Tibial nerve (tissue), 4 donors: ENCODE measurements at regions not wholly inside any gene's neighbourhood (a gene's known extent, or its start where the extent isn't known, plus 50 kb on each side); places are given as distances from the start of the nearest gene placed in this dataset.

Experiments
- DNase-seq, 2 donors: peaks; one replicate each; pipeline ENCODE4 v3.0.0-alpha.2; 2019; ENCODE audit warnings: low spot score in 2 of 2
- H3K27ac ChIP-seq, 4 donors: fragments of 200-600 bp; sonication (generic) in 3 of 4; one replicate each; pipeline ENCODE4 v1.5.1; 2017 to 2019; ENCODE audit warnings: mild to moderate bottlenecking in 1 of 4
- H3K27me3 ChIP-seq, 2 donors: fragments of 200-600 bp; sonication (generic) in 1 of 2; one replicate each; pipeline versions ENCODE4 v1.5.1 to v1.6.0; 2017 to 2019
- H3K36me3 ChIP-seq, 3 donors: fragments of 200-600 bp; sonication (generic); one replicate each; pipeline ENCODE4 v1.5.1; 2018 to 2019
- H3K4me1 ChIP-seq, 4 donors: fragments of 200-600 bp; sonication (generic) in 3 of 4; one replicate each; pipeline ENCODE4 v1.5.1; 2017 to 2019
- H3K4me3 ChIP-seq, 4 donors: fragments of 200-600 bp; sonication (generic) in 3 of 4; one replicate each; pipeline ENCODE4 v1.5.1; 2017 to 2019; ENCODE audit warnings: mild to moderate bottlenecking in 1 of 4, moderate library complexity in 1 of 4
- H3K9me3 ChIP-seq, 4 donors: fragments of 200-600 bp; sonication (generic) in 3 of 4; one replicate each; pipeline ENCODE4 v1.5.1; 2017 to 2019
- CTCF ChIP-seq, 5 experiments: fragments of 200-600 bp in 3 of 5; fragments of 450-650 bp in 2 of 5; sonication (generic) in 3 of 5; IDR thresholded peaks; one replicate each; pipeline ENCODE4 v1.5.1; 2016 to 2019; ENCODE audit warnings: antibody characterized with exemption in 5 of 5, mild to moderate bottlenecking in 3 of 5, moderate library complexity in 2 of 5
- EP300 ChIP-seq, 2 donors: sonication (generic); formaldehyde crosslinking; IDR thresholded peaks; one replicate each; pipeline ENCODE4 v1.6.1; 2017; ENCODE audit warnings: antibody characterized with exemption in 2 of 2, mild to moderate bottlenecking in 1 of 2
- POLR2A ChIP-seq, 2 donors: fragments of 450-650 bp; IDR thresholded peaks; one replicate each; pipeline ENCODE4 v1.6.1; 2017; ENCODE audit warnings: antibody characterized with exemption in 2 of 2, mild to moderate bottlenecking in 2 of 2, moderate library complexity in 2 of 2
- WGBS, 2 donors: methylation state at CpG; one replicate each; pipeline ENCODE4 v1.1.5; 2018; 5-methylcytosine and 5-hydroxymethylcytosine counted together

- no peak overlapping the region for H3K27ac ChIP-seq
- H3K4me1 ChIP-seq, result no peaks in the 10 kb centered on the region
- H3K27me3 ChIP-seq, result no peaks in the 10 kb centered on the region
- 91 to 92% methylated on average over 7 of the region's 7 CpGs for WGBS, 2 donors
- H3K9me3 ChIP-seq, result no peaks in the 10 kb centered on the region
- H3K36me3 ChIP-seq, result no peaks in the 10 kb centered on the region
- DNase-seq, result no peak
- no peak overlapping the region for H3K4me3 ChIP-seq
- TF ChIP-seq EP300 (IDR thresholded peaks at IDR 0.05) (no peak), CTCF (IDR thresholded peaks at IDR 0.05) (no peak), POLR2A (IDR thresholded peaks at IDR 0.05) (no peak)
These were observed 286.2 kb upstream of the SALL3 start for GRCh38 chr18:78693429-78693828.

- WGBS, 2 donors, result 85 to 88% methylated on average over 21 of the region's 21 CpGs
- Histone ChIP-seq H3K4me1 (no peaks in the 10 kb centered on the region), H3K4me3 (no peak overlapping the region), H3K27me3 (peaks cover 0 to 10% of the 10 kb centered on the region in 2 donors), H3K36me3 (no peaks in the 10 kb centered on the region), H3K27ac (no peak overlapping the region), H3K9me3 (no peaks in the 10 kb centered on the region)
- no peak for TF ChIP-seq EP300 (IDR thresholded peaks at IDR 0.05)
- TF ChIP-seq POLR2A (IDR thresholded peaks at IDR 0.05), result no peak
- DNase-seq, result no peak
These were observed 282.8 kb upstream of the SALL3 start for GRCh38 chr18:78696698-78697435.

GRCh38 chr18:78697446-78697845 is 282.2 kb upstream of the SALL3 start:
- WGBS, 2 donors, result 88 to 93% methylated on average over 10 of the region's 10 CpGs
- Histone ChIP-seq H3K36me3 (no peaks in the 10 kb centered on the region), H3K9me3 (no peaks in the 10 kb centered on the region), H3K27ac (no peak overlapping the region), H3K4me1 (no peaks in the 10 kb centered on the region), H3K4me3 (no peak overlapping the region), H3K27me3 (peaks cover 0 to 10% of the 10 kb centered on the region in 2 donors)
- no peak for DNase-seq
- no peak for TF ChIP-seq EP300 (IDR thresholded peaks at IDR 0.05)
- no peak for TF ChIP-seq POLR2A (IDR thresholded peaks at IDR 0.05)
- TF ChIP-seq CTCF (IDR thresholded peaks at IDR 0.05), result no peak

GRCh38 chr18:78698914-78699313 is 280.7 kb upstream of the SALL3 start:
- TF ChIP-seq EP300 (IDR thresholded peaks at IDR 0.05), result no peak
- no peak for TF ChIP-seq POLR2A (IDR thresholded peaks at IDR 0.05)
- no peak for TF ChIP-seq CTCF (IDR thresholded peaks at IDR 0.05)
- no peaks in the 10 kb centered on the region for H3K36me3 ChIP-seq
- no peak overlapping the region for H3K4me3 ChIP-seq
- no peak for DNase-seq
- H3K27ac ChIP-seq, result no peak overlapping the region
- peaks cover 0 to 10% of the 10 kb centered on the region in 2 donors for H3K27me3 ChIP-seq
- WGBS, 2 donors, result 88 to 93% methylated on average over 5 of the region's 5 CpGs
- no peaks in the 10 kb centered on the region for H3K4me1 ChIP-seq
- no peaks in the 10 kb centered on the region for H3K9me3 ChIP-seq

GRCh38 chr18:78699499-78699898 is 280.1 kb upstream of the SALL3 start:
- 81 to 86% methylated on average over 12 of the region's 12 CpGs for WGBS, 2 donors
- no peak for DNase-seq
- Histone ChIP-seq H3K27me3 (peaks cover 0 to 10% of the 10 kb centered on the region in 2 donors), H3K27ac (no peak overlapping the region), H3K36me3 (no peaks in the 10 kb centered on the region), H3K4me3 (no peak overlapping the region), H3K9me3 (no peaks in the 10 kb centered on the region), H3K4me1 (no peaks in the 10 kb centered on the region)
- TF ChIP-seq POLR2A (IDR thresholded peaks at IDR 0.05) (no peak), CTCF (IDR thresholded peaks at IDR 0.05) (no peak), EP300 (IDR thresholded peaks at IDR 0.05) (no peak)
